ENCODE measurements at regions not wholly inside any gene's neighbourhood (a gene's known extent, or its start where the extent isn't known, plus 50 kb on each side); places are given as distances from the start of the nearest gene placed in this dataset.

DNA sequence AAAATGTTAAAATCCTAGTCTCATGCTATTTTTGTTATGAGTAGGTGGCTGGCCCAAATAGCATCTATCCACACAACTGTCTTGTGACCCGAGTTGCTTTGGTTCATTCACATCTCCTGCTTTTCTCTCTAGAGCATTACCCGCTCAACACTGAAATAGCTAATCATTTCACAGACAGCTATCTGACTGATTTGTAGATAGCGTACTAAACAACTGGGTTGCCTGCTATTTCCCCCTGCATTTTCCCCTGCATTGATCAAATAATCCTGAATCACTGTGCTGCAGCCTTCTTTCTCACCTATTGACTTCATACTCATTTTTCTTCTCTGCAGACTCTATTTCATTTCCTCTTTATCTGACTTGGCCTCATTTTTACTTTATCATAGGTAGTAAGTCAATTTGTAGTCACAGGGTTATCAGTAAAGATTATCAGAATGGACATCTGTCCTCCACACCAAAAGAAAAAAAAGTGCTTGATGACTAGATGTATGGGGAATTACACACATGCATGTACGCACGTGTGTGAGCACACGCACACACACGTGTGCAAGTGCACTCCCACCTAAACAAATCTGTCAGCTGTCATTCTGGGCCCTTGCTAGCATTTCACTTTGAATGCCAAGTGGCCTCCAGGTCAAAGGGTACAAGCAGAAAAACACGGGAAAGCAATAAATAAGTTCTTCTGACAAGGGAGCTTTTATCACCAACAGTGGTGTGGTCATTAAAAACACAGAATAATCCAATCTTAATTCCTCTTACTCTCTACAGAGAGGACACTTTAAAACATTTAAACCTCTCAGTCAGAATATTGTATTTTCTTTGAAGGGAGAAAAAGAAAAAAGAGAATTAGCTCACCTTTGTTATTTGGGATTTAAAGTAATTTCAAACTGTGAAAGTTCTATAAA, 501.6 kb downstream of the EFNA5 start:
- intact Hi-C loops (cut with micrococcal nuclease): no loop called here

GRCh38 chr5:107168086-107168485, 502.7 kb downstream of the EFNA5 start:
- Mint-ChIP-seq H3K36me3 (peaks cover 11% of the 10 kb centered on the region), H3K9me3 (peaks cover 5 to 6% of the 10 kb centered on the region in 2 donors), H3K4me1 (peaks cover 0 to 6% of the 10 kb centered on the region in 2 donors), H3K4me3 (no peak overlapping the region), H3K27ac (no peak overlapping the region), H3K27me3 (ENCODE audit: low read depth in 2 of 2) (peaks cover 3 to 6% of the 10 kb centered on the region in 2 donors)
- DNase-seq (no peak), ATAC-seq (no peak)
- TF ChIP-seq CTCF (IDR thresholded peaks at IDR 0.05): no peak
- H3K4me1 ChIP-seq (ENCODE audit: control insufficient read depth, insufficient read depth, low read length): no peaks in the 10 kb centered on the region
- no peaks in the 10 kb centered on the region for H3K27me3 ChIP-seq (ENCODE audit: control insufficient read depth, insufficient read depth, low read length)
- intact Hi-C loops (cut with micrococcal nuclease): no loop called here
- H3K9me3 ChIP-seq (ENCODE audit: control insufficient read depth, insufficient read depth, low read length): peaks cover 2% of the 10 kb centered on the region
- no peak overlapping the region for H3K27ac ChIP-seq (ENCODE audit: low read length)
- no CpG with 5 or more reads among the region's 1 CpG for WGBS (ENCODE audit: insufficient coverage)
- no peaks in the 10 kb centered on the region for H3K36me3 ChIP-seq (ENCODE audit: control insufficient read depth, insufficient read depth, low read length)
- H3K4me3 ChIP-seq (ENCODE audit: low read length): no peak overlapping the region

More for the DNA sequence above, 501.6 kb downstream of the EFNA5 start:
- H3K4me3 Mint-ChIP-seq: no peak overlapping the region
- H3K36me3 ChIP-seq (ENCODE audit: control insufficient read depth, insufficient read depth, low read length): no peaks in the 10 kb centered on the region
- peaks cover 0 to 6% of the 10 kb centered on the region in 2 donors for H3K4me1 Mint-ChIP-seq
- no peak overlapping the region for H3K27ac ChIP-seq (ENCODE audit: low read length)
- no peaks in the 10 kb centered on the region for H3K4me1 ChIP-seq (ENCODE audit: control insufficient read depth, insufficient read depth, low read length)
- no peaks in the 10 kb centered on the region for H3K27me3 ChIP-seq (ENCODE audit: control insufficient read depth, insufficient read depth, low read length)
- peaks cover 3 to 8% of the 10 kb centered on the region in 2 donors for H3K27me3 Mint-ChIP-seq (ENCODE audit: low read depth in 2 of 2)
- DNase-seq: no peak
- no peak for TF ChIP-seq CTCF (IDR thresholded peaks at IDR 0.05)
- 91% methylated on average over 8 of the region's 8 CpGs for WGBS (ENCODE audit: insufficient coverage)
- no peak for ATAC-seq
- no peak overlapping the region for H3K27ac Mint-ChIP-seq
- H3K4me3 ChIP-seq (ENCODE audit: low read length): no peak overlapping the region
- peaks cover 11% of the 10 kb centered on the region for H3K36me3 Mint-ChIP-seq
- peaks cover 2% of the 10 kb centered on the region for H3K9me3 ChIP-seq (ENCODE audit: control insufficient read depth, insufficient read depth, low read length)
- H3K9me3 Mint-ChIP-seq: peaks cover 5 to 6% of the 10 kb centered on the region in 2 donors

DNA sequence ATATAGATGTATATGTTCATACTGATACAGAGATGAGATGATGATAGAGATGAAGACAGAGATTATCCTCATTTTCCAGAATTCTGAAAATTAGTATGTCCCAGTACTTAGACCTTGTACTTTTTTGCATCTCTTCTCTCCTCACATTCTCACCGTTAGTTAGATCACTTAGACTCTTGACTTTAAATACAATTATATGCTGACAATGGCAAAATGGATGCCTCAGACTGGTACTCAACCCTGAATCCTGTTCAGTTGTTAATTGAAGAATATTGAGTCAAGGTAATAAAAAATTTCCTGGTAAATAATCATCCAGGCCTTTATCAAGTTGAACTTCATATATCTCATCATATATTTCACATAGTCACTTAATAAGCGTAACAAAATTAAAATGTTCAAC, 505.4 kb downstream of the EFNA5 start:
- peaks cover 0 to 3% of the 10 kb centered on the region in 2 donors for H3K9me3 Mint-ChIP-seq
- TF ChIP-seq CTCF (IDR thresholded peaks at IDR 0.05): no peak
- H3K36me3 Mint-ChIP-seq: peaks cover 9% of the 10 kb centered on the region

More for the DNA sequence above, 505.4 kb downstream of the EFNA5 start:
- no peak overlapping the region for H3K4me3 Mint-ChIP-seq
- ATAC-seq (no peak), DNase-seq (no peak)
- intact Hi-C loops (cut with micrococcal nuclease): no loop called here
- Histone ChIP-seq H3K4me1 (ENCODE audit: control insufficient read depth, insufficient read depth, low read length) (no peaks in the 10 kb centered on the region), H3K27me3 (ENCODE audit: control insufficient read depth, insufficient read depth, low read length) (no peaks in the 10 kb centered on the region), H3K27ac (ENCODE audit: low read length) (no peak overlapping the region), H3K36me3 (ENCODE audit: control insufficient read depth, insufficient read depth, low read length) (no peaks in the 10 kb centered on the region), H3K4me3 (ENCODE audit: low read length) (no peak overlapping the region), H3K9me3 (ENCODE audit: control insufficient read depth, insufficient read depth, low read length) (no peaks in the 10 kb centered on the region)
- WGBS (ENCODE audit: insufficient coverage): 45% methylated on average over 2 of the region's 2 CpGs
- H3K27ac Mint-ChIP-seq: no peak overlapping the region
- peaks cover 0 to 6% of the 10 kb centered on the region in 2 donors for H3K4me1 Mint-ChIP-seq
- peaks cover 4 to 6% of the 10 kb centered on the region in 2 donors for H3K27me3 Mint-ChIP-seq (ENCODE audit: low read depth in 2 of 2)

All from natural killer cell (primary cell).